ENCODE measurements at regions not wholly inside any gene's neighbourhood (a gene's known extent, or its start where the extent isn't known, plus 50 kb on each side); places are given as distances from the start of the nearest gene placed in this dataset.
A peak's percentile ranks its signal among the peaks of the same experiment; 100 is the strongest.

DNA sequence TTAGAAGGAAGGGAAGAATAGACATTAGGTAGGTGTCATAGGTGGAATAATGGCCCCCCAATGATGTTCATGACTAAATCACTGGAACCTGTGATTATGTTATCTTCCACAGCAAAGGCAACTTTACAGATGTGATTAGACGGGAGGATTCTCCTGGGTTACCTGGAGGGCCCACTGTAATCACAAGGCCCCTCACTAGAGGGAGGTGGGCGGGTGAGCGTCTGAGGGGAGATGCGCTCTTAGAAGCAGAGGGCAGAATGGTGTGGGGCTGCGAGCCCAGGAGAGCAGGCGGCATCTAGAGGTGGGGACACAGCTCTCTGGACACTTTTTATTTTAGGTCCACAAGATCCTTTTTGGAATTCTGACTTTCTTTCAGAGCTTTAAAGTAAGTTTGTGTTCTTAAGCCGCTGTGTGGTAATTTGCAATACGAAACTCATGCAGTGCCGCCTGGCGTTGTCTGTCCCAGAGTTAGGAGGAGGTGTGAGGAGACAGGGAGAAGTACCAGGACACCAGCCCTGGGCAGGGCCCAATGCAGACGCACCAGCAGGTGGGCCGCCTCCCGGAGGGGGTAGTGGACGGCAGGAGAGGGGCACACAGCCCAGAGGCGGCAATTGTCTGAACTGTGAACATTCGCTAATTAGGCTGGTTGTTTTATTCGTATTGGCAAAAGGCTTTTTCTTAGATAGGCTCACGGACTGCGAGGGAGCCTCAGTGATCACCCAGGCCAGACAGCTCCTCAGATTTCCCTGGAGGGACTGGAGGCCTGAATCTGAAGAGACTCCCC is 51.1 kb upstream of the FANCC start:
- H3K14ac ChIP-seq (replicated peaks; ENCODE audit: low read depth, low read length) = no peak overlapping the region

More for the DNA sequence above, 51.1 kb upstream of the FANCC start:
- no peak for TF ChIP-seq MAZ (IDR thresholded peaks at IDR 0.05; ENCODE audit: borderline replicate concordance, low read depth, low read length)
- TF ChIP-seq, protein P1, sequence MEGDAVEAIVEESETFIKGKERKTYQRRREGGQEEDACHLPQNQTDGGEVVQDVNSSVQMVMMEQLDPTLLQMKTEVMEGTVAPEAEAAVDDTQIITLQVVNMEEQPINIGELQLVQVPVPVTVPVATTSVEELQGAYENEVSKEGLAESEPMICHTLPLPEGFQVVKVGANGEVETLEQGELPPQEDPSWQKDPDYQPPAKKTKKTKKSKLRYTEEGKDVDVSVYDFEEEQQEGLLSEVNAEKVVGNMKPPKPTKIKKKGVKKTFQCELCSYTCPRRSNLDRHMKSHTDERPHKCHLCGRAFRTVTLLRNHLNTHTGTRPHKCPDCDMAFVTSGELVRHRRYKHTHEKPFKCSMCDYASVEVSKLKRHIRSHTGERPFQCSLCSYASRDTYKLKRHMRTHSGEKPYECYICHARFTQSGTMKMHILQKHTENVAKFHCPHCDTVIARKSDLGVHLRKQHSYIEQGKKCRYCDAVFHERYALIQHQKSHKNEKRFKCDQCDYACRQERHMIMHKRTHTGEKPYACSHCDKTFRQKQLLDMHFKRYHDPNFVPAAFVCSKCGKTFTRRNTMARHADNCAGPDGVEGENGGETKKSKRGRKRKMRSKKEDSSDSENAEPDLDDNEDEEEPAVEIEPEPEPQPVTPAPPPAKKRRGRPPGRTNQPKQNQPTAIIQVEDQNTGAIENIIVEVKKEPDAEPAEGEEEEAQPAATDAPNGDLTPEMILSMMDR (conservative IDR thresholded peaks at IDR 0.05; ENCODE audit: low read depth, low read length) = no peak
- Histone ChIP-seq H3K27me3 (ENCODE audit: control insufficient read depth, insufficient read depth, low read length) (peaks cover 2% of the 10 kb centered on the region), H4K20me1 (ENCODE audit: insufficient read depth, low read length) (no peaks in the 10 kb centered on the region), H4K8ac (ENCODE audit: low read depth in 2 of 2, low read length in 2 of 2) (no peak overlapping the region), H3K79me1 (ENCODE audit: low read depth in 1 of 2, low read length in 2 of 2) (no peaks in the 10 kb centered on the region), H2BK20ac (ENCODE audit: low read depth, low read length) (no peak overlapping the region; the same call in 1 of the 2 replicates), H3K9me1 (ENCODE audit: insufficient read depth, low read length) (no peaks in the 10 kb centered on the region), H3K4ac (ENCODE audit: low read depth, low read length) (no peak overlapping the region), H3K9ac (ENCODE audit: low read depth, low read length) (no peak overlapping the region), H3K4me3 (ENCODE audit: insufficient read depth, low read depth, low read length) (no peak overlapping the region), H3K4me2 (ENCODE audit: low read depth, low read length) (no peak overlapping the region), H2AK5ac (ENCODE audit: low read depth, low read length) (0 out of 2 replicates have a peak overlapping the region, but pooled peaks have one; percentile 7), H3K23ac (ENCODE audit: low read depth, low read length) (no peak overlapping the region), H2BK120ac (ENCODE audit: low read depth, low read length) (no peak overlapping the region), H3K56ac (ENCODE audit: extremely low read depth, insufficient read depth, low read length) (no peak overlapping the region), H3K4me1 (ENCODE audit: control insufficient read depth, insufficient read depth, low read length) (peaks cover 5% of the 10 kb centered on the region), H4K91ac (ENCODE audit: insufficient read depth, low read depth, low read length) (no peak overlapping the region), H2BK15ac (ENCODE audit: low read depth, low read length) (no peak overlapping the region), H4K5ac (ENCODE audit: low read depth, low read length) (no peak overlapping the region), H2BK5ac (ENCODE audit: low read depth, low read length, poor library complexity, severe bottlenecking) (no peak overlapping the region), H3K27ac (ENCODE audit: insufficient read depth, low read length) (no peak overlapping the region), H3K9me3 (ENCODE audit: control insufficient read depth, insufficient read depth, low read length) (no peaks in the 10 kb centered on the region), H3K18ac (ENCODE audit: low read depth, low read length) (no peak overlapping the region; the same call in 1 of the 2 replicates), H3K36me3 (ENCODE audit: control insufficient read depth, insufficient read depth, low read length) (no peaks in the 10 kb centered on the region), H2AK9ac (replicated peaks; ENCODE audit: low read depth, low read length, poor library complexity) (no peak overlapping the region), H2AFZ (replicated peaks; ENCODE audit: low read length, poor library complexity) (peak overlapping the region; percentile 29)
- POLR2A ChIA-PET (ENCODE audit: unreplicated experiment) = no interaction called here
- no peak for ATAC-seq (ENCODE audit: low read depth)
- DNase-seq = no peak
- no TSS peak for BruUV-seq (replicated peaks)
- dilution Hi-C loops (cut with HindIII; ENCODE audit: low sequenced_read_pairs, unreplicated experiment) (no loop called here), intact Hi-C loops (cut with micrococcal nuclease) (no loop called here), in situ Hi-C loops (cut with MboI; ENCODE audit: low sequenced_read_pairs) (no loop called here)
- 95% methylated on average over 9 of the region's 19 CpGs; no CpG with 5 or more reads in 1 of the 2 experiments for WGBS, 2 experiments (ENCODE audit: extremely low coverage in 2 of 2, insufficient read length in 1 of 2)
- CTCF ChIA-PET = no interaction called here
